K562 (cell line): ENCODE measurements at regions not wholly inside any gene's neighbourhood (a gene's known extent, or its start where the extent isn't known, plus 50 kb on each side); places are given as distances from the start of the nearest gene placed in this dataset.

ENCODE experiments used
- ELK3 ChIP-seq: fragments of 450-650 bp; formaldehyde crosslinking; IDR thresholded peaks from 2 replicates; pipeline ENCODE4 v1.4.0; 2020; ENCODE audit warnings: mild to moderate bottlenecking
- FOXK1 ChIP-seq: sonication (generic); formaldehyde crosslinking; IDR thresholded peaks from 2 replicates; pipeline ENCODE4 v1.8.0; 2022; ENCODE audit warnings: missing genetic modification reagents, mild to moderate bottlenecking, borderline replicate concordance
- HMG20B ChIP-seq: fragments of 250-450 bp; sonication (Bioruptor Pico); IDR thresholded peaks from 2 replicates; pipeline ENCODE4 v1.5.0; 2021; ENCODE audit warnings: mild to moderate bottlenecking
- MITF ChIP-seq: IDR thresholded peaks from 2 replicates; pipeline ENCODE4 v1.6.1; 2014; ENCODE audit warnings: antibody characterized with exemption
- NEUROD1 ChIP-seq: fragments of 150-350 bp; IDR thresholded peaks from 2 replicates; pipeline ENCODE4 v1.6.1; 2014; ENCODE audit warnings: borderline replicate concordance, low read length, low read depth; ENCODE audit not compliant: partially characterized antibody
- PHB2 ChIP-seq: fragments of 450-650 bp; IDR thresholded peaks from 2 replicates; pipeline ENCODE4 v1.6.1; 2017; ENCODE audit warnings: low read depth
- POU5F1 ChIP-seq: fragments of 150-350 bp; IDR thresholded peaks from 2 replicates; pipeline ENCODE4 v1.6.1; 2014; ENCODE audit warnings: borderline replicate concordance, low read length, low read depth, mild to moderate bottlenecking; ENCODE audit not compliant: partially characterized antibody
- RERE ChIP-seq: sonication (generic); formaldehyde crosslinking; IDR thresholded peaks from 2 replicates; pipeline ENCODE4 v1.8.0; 2023; ENCODE audit warnings: missing genetic modification reagents, mild to moderate bottlenecking, borderline replicate concordance
- SIN3B ChIP-seq: fragments of 450-650 bp; IDR thresholded peaks from 2 replicates; pipeline ENCODE4 v1.6.1; 2017; ENCODE audit warnings: low read depth, mild to moderate bottlenecking, moderate library complexity
- THRB ChIP-seq: fragments of 450-650 bp; formaldehyde crosslinking; conservative IDR thresholded peaks from 2 replicates; pipeline ENCODE4 v1.4.0; 2022; ENCODE audit warnings: mild to moderate bottlenecking, missing genetic modification characterization
- ZFPM2 ChIP-seq: fragments of 250-450 bp; sonication (Bioruptor Pico); IDR thresholded peaks from 2 replicates; pipeline ENCODE4 v1.5.1; 2022; ENCODE audit warnings: mild to moderate bottlenecking
- ZNF277 ChIP-seq: fragments of 250-450 bp; sonication (Bioruptor Pico); IDR thresholded peaks from 2 replicates; pipeline ENCODE4 v1.8.0; 2022; ENCODE audit warnings: inconsistent platforms, mild to moderate bottlenecking, moderate library complexity, borderline replicate concordance

- no peak for TF ChIP-seq RERE (CRISPR knock-in tag)
- no peak for TF ChIP-seq THRB (CRISPR knock-in tag)
- 0 out of 2 replicates have a peak, but pooled peaks have one; percentile 57 for TF ChIP-seq FOXK1 (CRISPR knock-in tag)
- no peak for TF ChIP-seq ZFPM2
- TF ChIP-seq MITF = peak; percentile 43; the same call in 1 of the 2 replicates
- TF ChIP-seq HMG20B (CRISPR knock-in tag) = no peak
- TF ChIP-seq ZNF277 (CRISPR knock-in tag) = no peak
- TF ChIP-seq ELK3 (CRISPR knock-in tag) = no peak
- no peak for TF ChIP-seq POU5F1
- no peak for TF ChIP-seq SIN3B
- TF ChIP-seq PHB2 = peak; percentile 23; the same call in 1 of the 2 replicates
- TF ChIP-seq NEUROD1 = no peak
Observed at GRCh38 chr1:65067491-65068201, 80.4 kb upstream of the AK4 start (continued).
